HUES48 (cell line): ENCODE measurements at regions not wholly inside any gene's neighbourhood (a gene's known extent, or its start where the extent isn't known, plus 50 kb on each side); places are given as distances from the start of the nearest gene placed in this dataset.

Experiments used
- H3K27ac ChIP-seq: one replicate; pipeline ENCODE4 v1.7.0; 2013; ENCODE audit warnings: low read depth, low read length, inconsistent platforms
- H3K27me3 ChIP-seq: 2 replicates; pipeline ENCODE4 v1.6.1; 2013; ENCODE audit warnings: mild to moderate bottlenecking, low read length; ENCODE audit not compliant: control insufficient read depth, insufficient read depth
- H3K36me3 ChIP-seq: 2 replicates; pipeline ENCODE4 v1.6.1; 2013; ENCODE audit warnings: low read length; ENCODE audit not compliant: control insufficient read depth, insufficient read depth
- H3K4me1 ChIP-seq: 2 replicates; pipeline ENCODE4 v1.6.1; 2013; ENCODE audit warnings: mild to moderate bottlenecking, low read length; ENCODE audit not compliant: control insufficient read depth, insufficient read depth
- H3K4me3 ChIP-seq: 2 replicates; pipeline ENCODE4 v1.5.1; 2013; ENCODE audit warnings: mild to moderate bottlenecking, low read depth, low read length
- H3K9ac ChIP-seq: 2 replicates; pipeline ENCODE4 v1.6.1; 2013; ENCODE audit warnings: mild to moderate bottlenecking, low read depth, low read length, moderate library complexity
- H3K9me3 ChIP-seq: 2 replicates; pipeline ENCODE4 v1.6.1; 2013; ENCODE audit warnings: low read length; ENCODE audit not compliant: control insufficient read depth, insufficient read depth

DNA sequence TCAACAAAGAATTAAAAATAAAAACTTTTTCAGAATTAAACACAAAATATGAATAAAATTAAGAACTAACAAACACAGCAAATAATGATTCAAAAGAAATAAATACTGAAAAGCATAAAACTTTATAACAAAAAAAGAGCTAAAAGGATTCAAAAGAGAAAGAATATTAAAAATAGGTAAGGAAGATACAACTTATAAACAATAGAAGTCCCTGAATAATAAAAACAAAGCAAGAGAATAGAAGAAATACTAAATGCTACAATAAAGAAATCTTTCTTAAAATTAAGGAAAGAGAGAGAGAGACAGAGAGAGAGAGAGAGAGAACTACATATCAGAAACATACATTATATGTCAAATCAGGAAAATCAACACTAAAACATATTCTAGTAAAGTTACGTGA is 619.9 kb upstream of the SLIT2 start:
- Histone ChIP-seq H3K27me3 (no peaks in the 10 kb centered on the region), H3K36me3 (no peaks in the 10 kb centered on the region), H3K4me1 (no peaks in the 10 kb centered on the region), H3K9ac (no peak overlapping the region), H3K27ac (no peak overlapping the region), H3K9me3 (peaks cover 28% of the 10 kb centered on the region; the same call in 1 of the 2 replicates), H3K4me3 (no peak overlapping the region)

GRCh38 chr4:19623866-19624265 is 627.8 kb upstream of the SLIT2 start:
- Histone ChIP-seq H3K9me3 (peaks cover 6% of the 10 kb centered on the region; the same call in 1 of the 2 replicates), H3K27me3 (no peaks in the 10 kb centered on the region), H3K4me3 (no peak overlapping the region), H3K9ac (no peak overlapping the region), H3K27ac (no peak overlapping the region), H3K36me3 (no peaks in the 10 kb centered on the region), H3K4me1 (no peaks in the 10 kb centered on the region)

- H3K36me3 ChIP-seq = no peaks in the 10 kb centered on the region
- H3K9me3 ChIP-seq = no peaks in the 10 kb centered on the region
- H3K27me3 ChIP-seq = no peaks in the 10 kb centered on the region
- H3K9ac ChIP-seq = no peak overlapping the region
- H3K4me3 ChIP-seq = no peak overlapping the region
- no peak overlapping the region for H3K27ac ChIP-seq
- no peaks in the 10 kb centered on the region for H3K4me1 ChIP-seq
Measured at GRCh38 chr4:19615086-19615689, 636.5 kb upstream of the SLIT2 start.

GRCh38 chr4:19614171-19614570 is 637.5 kb upstream of the SLIT2 start:
- no peaks in the 10 kb centered on the region for H3K36me3 ChIP-seq
- H3K9me3 ChIP-seq = no peaks in the 10 kb centered on the region

GRCh38 chr4:19596342-19596741 is 655.4 kb upstream of the SLIT2 start:
- Histone ChIP-seq H3K36me3 (no peaks in the 10 kb centered on the region), H3K4me1 (no peaks in the 10 kb centered on the region), H3K9ac (no peak overlapping the region), H3K9me3 (no peaks in the 10 kb centered on the region), H3K27ac (no peak overlapping the region), H3K4me3 (no peak overlapping the region), H3K27me3 (no peaks in the 10 kb centered on the region)

More at GRCh38 chr4:19614171-19614570, 637.5 kb upstream of the SLIT2 start:
- H3K4me3 ChIP-seq = no peak overlapping the region
- no peak overlapping the region for H3K27ac ChIP-seq
- no peak overlapping the region for H3K9ac ChIP-seq
- no peaks in the 10 kb centered on the region for H3K4me1 ChIP-seq
- no peaks in the 10 kb centered on the region for H3K27me3 ChIP-seq

DNA sequence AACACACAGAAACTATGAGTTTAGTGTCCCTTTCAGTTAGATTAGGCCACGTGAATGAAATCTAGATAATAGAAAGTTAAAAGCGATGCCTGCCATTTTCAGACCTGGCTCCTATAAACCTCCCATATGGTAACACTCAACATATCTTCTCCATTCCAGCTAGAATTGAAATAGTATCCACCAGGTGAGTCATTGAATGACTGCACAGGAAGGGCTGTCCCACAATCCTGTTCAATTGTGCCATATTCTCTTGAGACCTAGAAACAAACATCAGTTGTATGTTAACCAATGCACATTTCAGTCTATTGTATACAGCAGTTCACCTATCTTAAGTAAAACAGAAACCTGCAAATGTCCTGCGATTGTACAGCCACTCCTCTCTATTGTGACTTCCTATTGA is 659.3 kb upstream of the SLIT2 start:
- H3K27me3 ChIP-seq = no peaks in the 10 kb centered on the region
- no peaks in the 10 kb centered on the region for H3K36me3 ChIP-seq
- no peaks in the 10 kb centered on the region for H3K4me1 ChIP-seq
- no peak overlapping the region for H3K9ac ChIP-seq
- H3K4me3 ChIP-seq = no peak overlapping the region
- H3K9me3 ChIP-seq = no peaks in the 10 kb centered on the region
- no peak overlapping the region for H3K27ac ChIP-seq

DNA sequence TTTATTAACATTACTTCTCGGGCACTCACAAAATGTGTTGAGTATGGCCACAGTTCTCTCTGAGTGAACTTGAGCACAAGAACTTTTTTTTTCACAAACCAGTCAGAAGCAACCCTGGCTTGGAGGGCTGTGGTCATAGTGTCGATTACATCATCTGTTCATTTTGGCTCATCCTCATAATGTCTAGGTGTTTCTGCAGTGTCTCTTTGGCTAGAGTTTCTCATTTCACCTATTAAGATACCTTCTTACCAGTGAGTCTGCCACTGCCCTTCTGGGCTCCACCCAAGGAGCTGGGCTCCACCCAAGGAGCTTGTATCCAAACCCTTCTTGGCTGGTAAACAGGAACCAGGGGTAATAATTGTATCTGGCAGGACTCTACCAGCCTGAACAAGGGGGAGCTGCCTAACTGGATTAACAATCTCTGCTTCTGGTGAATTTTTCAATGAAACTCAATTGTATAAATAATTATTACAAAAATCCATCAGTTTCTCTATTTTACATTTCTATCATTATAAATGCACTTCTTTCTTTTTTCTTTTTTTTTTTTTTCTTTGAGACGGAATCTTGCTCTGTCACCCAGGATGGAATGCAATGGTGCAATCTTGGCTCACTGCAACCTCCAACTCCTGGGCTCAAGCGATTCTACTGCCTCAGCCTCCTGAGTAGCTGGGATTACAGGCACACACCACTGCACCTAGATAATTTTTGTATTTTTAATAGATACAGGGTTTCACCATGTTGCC is 667.7 kb upstream of the SLIT2 start:
- H3K36me3 ChIP-seq = no peaks in the 10 kb centered on the region
- H3K27ac ChIP-seq = no peak overlapping the region
- H3K9ac ChIP-seq = no peak overlapping the region
- no peaks in the 10 kb centered on the region for H3K27me3 ChIP-seq
- no peaks in the 10 kb centered on the region for H3K9me3 ChIP-seq
- H3K4me1 ChIP-seq = no peaks in the 10 kb centered on the region
- no peak overlapping the region for H3K4me3 ChIP-seq

DNA sequence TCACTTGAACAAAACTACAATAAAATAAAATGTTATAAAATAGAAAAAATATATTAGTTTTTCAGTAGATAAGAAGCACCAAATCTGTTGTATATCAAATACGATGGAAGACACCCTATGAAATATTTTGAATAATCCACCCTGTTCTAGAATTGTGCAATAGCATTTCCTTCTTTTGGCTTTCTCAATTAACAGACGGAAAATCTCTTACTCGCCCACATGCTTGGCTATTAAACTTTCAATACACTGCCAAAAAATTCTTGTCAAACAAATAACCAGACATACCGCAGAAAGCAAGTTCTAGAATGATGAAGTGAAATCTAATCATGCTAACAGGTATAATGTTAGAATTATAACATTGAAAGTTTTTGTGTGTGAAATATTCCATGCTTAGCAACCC is 671.6 kb upstream of the SLIT2 start:
- Histone ChIP-seq H3K9ac (no peak overlapping the region), H3K4me1 (no peaks in the 10 kb centered on the region), H3K36me3 (no peaks in the 10 kb centered on the region), H3K4me3 (no peak overlapping the region), H3K9me3 (no peaks in the 10 kb centered on the region), H3K27me3 (no peaks in the 10 kb centered on the region), H3K27ac (no peak overlapping the region)

DNA sequence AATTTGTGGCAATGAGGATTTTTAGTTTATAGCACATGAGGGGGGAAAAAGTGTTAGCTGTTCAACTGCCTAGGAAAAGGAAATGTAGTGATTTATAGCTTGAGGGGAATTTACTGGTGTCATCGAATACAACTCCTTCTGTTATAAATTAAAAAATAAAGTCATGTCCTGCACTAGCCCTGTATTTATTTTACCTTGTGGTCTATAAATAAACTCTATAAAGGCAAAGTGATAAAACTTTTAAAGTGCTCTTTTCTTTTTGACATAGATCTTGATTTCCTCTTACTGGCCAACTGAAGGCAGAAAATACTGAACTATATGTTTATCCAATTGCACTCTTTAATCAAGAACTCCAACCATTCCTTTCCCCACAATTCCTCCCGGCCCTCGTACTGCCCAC is 672.1 kb upstream of the SLIT2 start:
- no peaks in the 10 kb centered on the region for H3K36me3 ChIP-seq
- no peak overlapping the region for H3K9ac ChIP-seq
- H3K4me3 ChIP-seq = no peak overlapping the region
- H3K4me1 ChIP-seq = no peaks in the 10 kb centered on the region
- no peak overlapping the region for H3K27ac ChIP-seq
- no peaks in the 10 kb centered on the region for H3K9me3 ChIP-seq
- H3K27me3 ChIP-seq = no peaks in the 10 kb centered on the region

DNA sequence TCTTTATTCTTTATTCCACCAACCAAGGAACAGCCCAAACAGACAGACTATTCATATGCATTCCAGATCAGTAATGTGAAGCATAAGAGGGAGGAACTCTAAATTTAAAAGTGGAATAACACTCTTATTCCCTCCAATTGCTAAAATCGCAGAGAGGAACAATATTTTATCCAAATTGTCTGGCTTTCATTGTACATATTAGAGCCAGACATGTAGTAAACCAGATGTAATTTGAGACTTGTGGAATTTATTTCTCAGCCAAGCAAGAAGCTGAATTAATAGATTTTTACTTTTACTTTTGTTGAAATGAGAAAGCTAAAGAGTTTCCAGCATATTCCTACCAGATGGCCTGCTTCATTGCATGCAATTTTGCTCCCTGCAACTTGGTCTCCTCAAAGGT is 674.6 kb upstream of the SLIT2 start:
- H3K4me1 ChIP-seq = no peaks in the 10 kb centered on the region
- no peaks in the 10 kb centered on the region for H3K9me3 ChIP-seq
- H3K4me3 ChIP-seq = no peak overlapping the region
- H3K9ac ChIP-seq = no peak overlapping the region
- no peaks in the 10 kb centered on the region for H3K36me3 ChIP-seq
- H3K27me3 ChIP-seq = no peaks in the 10 kb centered on the region
- no peak overlapping the region for H3K27ac ChIP-seq

GRCh38 chr4:19575924-19576323 is 675.8 kb upstream of the SLIT2 start:
- no peak overlapping the region for H3K4me3 ChIP-seq
- no peaks in the 10 kb centered on the region for H3K36me3 ChIP-seq
- no peaks in the 10 kb centered on the region for H3K27me3 ChIP-seq
- H3K9me3 ChIP-seq = no peaks in the 10 kb centered on the region
- H3K9ac ChIP-seq = no peak overlapping the region
- H3K27ac ChIP-seq = no peak overlapping the region
- H3K4me1 ChIP-seq = no peaks in the 10 kb centered on the region
